ENCODE measurements at regions not wholly inside any gene's neighbourhood (a gene's known extent, or its start where the extent isn't known, plus 50 kb on each side); places are given as distances from the start of the nearest gene placed in this dataset.
"Not testable (repeated sequence)": the region's sequence is repeated elsewhere in the genome, so short reads cannot be mapped to it uniquely, and the experiment has no call there.

GRCh38 chr9:38244971-38245370 is 147.5 kb upstream of the ALDH1B1 start:
- intact Hi-C loops (cut with micrococcal nuclease) = no loop called here
- Mint-ChIP-seq H3K4me3 (ENCODE audit: unreplicated experiment) (no peak overlapping the region), H3K36me3 (ENCODE audit: insufficient read depth, unreplicated experiment) (no peaks in the 10 kb centered on the region), H3K4me1 (ENCODE audit: insufficient read depth, unreplicated experiment) (no peaks in the 10 kb centered on the region), H3K27ac (ENCODE audit: low read depth, unreplicated experiment) (no peak overlapping the region), H3K27me3 (ENCODE audit: insufficient read depth, unreplicated experiment) (peaks cover 11% of the 10 kb centered on the region), H3K9me3 (ENCODE audit: unreplicated experiment) (no peaks in the 10 kb centered on the region)
- DNase-seq (ENCODE audit: unreplicated experiment) = no peak
- ChIA-PET POLR2A (no interaction called here), CTCF (interaction anchor here (1.5 kb wide), 1 partner anchor 19 kb away, joined by 5 read pairs; no protein-coding TSS in a partner anchor)
- no TSS peak for BruUV-seq (replicated peaks)
- TF ChIP-seq CTCF (IDR thresholded peaks at IDR 0.05; ENCODE audit: unreplicated experiment) = no peak

- peaks cover 4% of the 10 kb centered on the region for H3K27me3 Mint-ChIP-seq (ENCODE audit: insufficient read depth, unreplicated experiment)
- no peaks in the 10 kb centered on the region for H3K4me1 Mint-ChIP-seq (ENCODE audit: insufficient read depth, unreplicated experiment)
- CTCF ChIA-PET = interaction anchor here (0.6 to 1.0 kb wide), 2 partner anchors 20 to 156 kb away, joined by 3 read pairs; no protein-coding TSS in a partner anchor
- TF ChIP-seq CTCF (IDR thresholded peaks at IDR 0.05; ENCODE audit: unreplicated experiment) = no peak
- no peak overlapping the region for H3K27ac Mint-ChIP-seq (ENCODE audit: low read depth, unreplicated experiment)
- DNase-seq (ENCODE audit: unreplicated experiment) = no peak
- H3K4me3 Mint-ChIP-seq (ENCODE audit: unreplicated experiment) = no peak overlapping the region
- BruUV-seq (replicated peaks) = no TSS peak
- no peaks in the 10 kb centered on the region for H3K9me3 Mint-ChIP-seq (ENCODE audit: unreplicated experiment)
- POLR2A ChIA-PET = interaction anchor here (0.6 kb wide), 1 partner anchor 524 kb away, joined by 3 read pairs; no protein-coding TSS in a partner anchor
- intact Hi-C loops (cut with micrococcal nuclease) = no loop called here
- H3K36me3 Mint-ChIP-seq (ENCODE audit: insufficient read depth, unreplicated experiment) = no peaks in the 10 kb centered on the region
These were observed 148.5 kb upstream of the ALDH1B1 start for GRCh38 chr9:38243993-38244392.

- CTCF ChIA-PET; H3K4me3 Mint-ChIP-seq (ENCODE audit: unreplicated experiment); intact Hi-C loops (cut with micrococcal nuclease); H3K9me3 Mint-ChIP-seq (ENCODE audit: unreplicated experiment); H3K27ac Mint-ChIP-seq (ENCODE audit: low read depth, unreplicated experiment); H3K36me3 Mint-ChIP-seq (ENCODE audit: insufficient read depth, unreplicated experiment); POLR2A ChIA-PET; DNase-seq (ENCODE audit: unreplicated experiment); H3K4me1 Mint-ChIP-seq (ENCODE audit: insufficient read depth, unreplicated experiment); H3K27me3 Mint-ChIP-seq (ENCODE audit: insufficient read depth, unreplicated experiment); BruUV-seq (replicated peaks): not testable (repeated sequence)
These were observed 150.4 kb upstream of the ALDH1B1 start for GRCh38 chr9:38242151-38242550.

- Mint-ChIP-seq H3K36me3 (ENCODE audit: insufficient read depth, unreplicated experiment) (no peaks in the 10 kb centered on the region), H3K27me3 (ENCODE audit: insufficient read depth, unreplicated experiment) (no peaks in the 10 kb centered on the region), H3K4me3 (ENCODE audit: unreplicated experiment) (no peak overlapping the region), H3K27ac (ENCODE audit: low read depth, unreplicated experiment) (no peak overlapping the region), H3K9me3 (ENCODE audit: unreplicated experiment) (no peaks in the 10 kb centered on the region), H3K4me1 (ENCODE audit: insufficient read depth, unreplicated experiment) (no peaks in the 10 kb centered on the region)
- DNase-seq (ENCODE audit: unreplicated experiment) = no peak
- BruUV-seq (replicated peaks) = no TSS peak
- CTCF ChIA-PET = no interaction called here
- no peak for TF ChIP-seq CTCF (IDR thresholded peaks at IDR 0.05; ENCODE audit: unreplicated experiment)
- POLR2A ChIA-PET = no interaction called here
- intact Hi-C loops (cut with micrococcal nuclease) = no loop called here
These were observed 152.5 kb upstream of the ALDH1B1 start for GRCh38 chr9:38240051-38240450.

- H3K4me3 Mint-ChIP-seq (ENCODE audit: unreplicated experiment) = no peak overlapping the region
- TF ChIP-seq CTCF (IDR thresholded peaks at IDR 0.05; ENCODE audit: unreplicated experiment) = no peak
- BruUV-seq (replicated peaks) = no TSS peak
- no peak for DNase-seq (ENCODE audit: unreplicated experiment)
- H3K27me3 Mint-ChIP-seq (ENCODE audit: insufficient read depth, unreplicated experiment) = no peaks in the 10 kb centered on the region
- no peaks in the 10 kb centered on the region for H3K9me3 Mint-ChIP-seq (ENCODE audit: unreplicated experiment)
- intact Hi-C loops (cut with micrococcal nuclease) = no loop called here
- ChIA-PET CTCF (interaction anchor here (1.5 kb wide), 1 partner anchor 147 kb away, joined by 3 read pairs; no protein-coding TSS in a partner anchor), POLR2A (no interaction called here)
- no peaks in the 10 kb centered on the region for H3K4me1 Mint-ChIP-seq (ENCODE audit: insufficient read depth, unreplicated experiment)
- H3K27ac Mint-ChIP-seq (ENCODE audit: low read depth, unreplicated experiment) = no peak overlapping the region
- no peaks in the 10 kb centered on the region for H3K36me3 Mint-ChIP-seq (ENCODE audit: insufficient read depth, unreplicated experiment)
These were observed 157.3 kb upstream of the ALDH1B1 start for GRCh38 chr9:38235244-38235643.
